Neural progenitor cell (in vitro differentiated cells): ENCODE measurements at regions not wholly inside any gene's neighbourhood (a gene's known extent, or its start where the extent isn't known, plus 50 kb on each side); places are given as distances from the start of the nearest gene placed in this dataset.

Source experiments
- EZH2 ChIP-seq: fragments of 200-600 bp; sonication (generic); IDR thresholded peaks from 2 replicates; pipeline ENCODE4 v1.6.1; 2017; ENCODE audit warnings: antibody characterized with exemption, mild to moderate bottlenecking, moderate library complexity
- EZH2phosphoT487 ChIP-seq: fragments of 200-600 bp; sonication (generic); IDR thresholded peaks from 2 replicates; pipeline ENCODE4 v1.6.1; 2017; ENCODE audit warnings: antibody characterized with exemption

- no peak for TF ChIP-seq EZH2
- TF ChIP-seq EZH2phosphoT487 = no peak
Observed at GRCh38 chr1:222384531-222384930, 163.4 kb downstream of the HHIPL2 start.
